Nephron progenitor cell (in vitro differentiated cells): ENCODE measurements at regions not wholly inside any gene's neighbourhood (a gene's known extent, or its start where the extent isn't known, plus 50 kb on each side); places are given as distances from the start of the nearest gene placed in this dataset.

Experiments
- DNase-seq: peaks from one replicate; pipeline ENCODE4 v3.0.0; 2021
- H3K27ac Mint-ChIP-seq: 2 replicates; pipeline ENCODE4 v1.8.0; 2021; ENCODE audit warnings: mild to moderate bottlenecking, moderate library complexity, mixed read lengths
- H3K27me3 Mint-ChIP-seq: 2 replicates; pipeline ENCODE4 v1.8.0; 2021; ENCODE audit warnings: mild to moderate bottlenecking, low read depth, mixed read lengths; ENCODE audit not compliant: poor library complexity
- H3K36me3 Mint-ChIP-seq: 2 replicates; pipeline ENCODE4 v1.8.0; 2021; ENCODE audit warnings: low read depth, mixed read lengths
- H3K4me1 Mint-ChIP-seq: 2 replicates; pipeline ENCODE4 v1.8.0; 2021; ENCODE audit warnings: mixed read lengths
- H3K4me3 Mint-ChIP-seq: 2 replicates; pipeline ENCODE4 v1.8.0; 2021; ENCODE audit warnings: mild to moderate bottlenecking, moderate library complexity, mixed read lengths
- H3K9me3 Mint-ChIP-seq: 2 replicates; pipeline ENCODE4 v1.8.0; 2021; ENCODE audit warnings: mild to moderate bottlenecking, moderate library complexity, mixed read lengths
- CTCF ChIP-seq: fragments of 200-600 bp; sonication (generic); IDR thresholded peaks from 2 replicates; pipeline ENCODE4 v1.5.0; 2021; ENCODE audit warnings: antibody characterized with exemption

- H3K36me3 Mint-ChIP-seq = no peaks in the 10 kb centered on the region
Measured at GRCh38 chr6:27688014-27688586, 215.2 kb upstream of the ZNF184 start.

GRCh38 chr6:27687154-27688013, 214.5 kb upstream of the ZNF184 start:
- Mint-ChIP-seq H3K9me3 (no peaks in the 10 kb centered on the region), H3K27me3 (peaks cover 42% of the 10 kb centered on the region), H3K4me1 (peaks cover 10% of the 10 kb centered on the region), H3K4me3 (peak overlapping the region; percentile 96), H3K27ac (peak overlapping the region; percentile 97), H3K36me3 (no peaks in the 10 kb centered on the region)
- peak; percentile 62 for TF ChIP-seq CTCF
- peak; percentile 89 for DNase-seq

More at GRCh38 chr6:27688014-27688586, 215.2 kb upstream of the ZNF184 start:
- DNase-seq = peak; percentile 86
- peaks cover 35% of the 10 kb centered on the region for H3K27me3 Mint-ChIP-seq
- peak overlapping the region; percentile 97 for H3K27ac Mint-ChIP-seq
- peak overlapping the region; percentile 96 for H3K4me3 Mint-ChIP-seq
- TF ChIP-seq CTCF = no peak
- H3K9me3 Mint-ChIP-seq = no peaks in the 10 kb centered on the region
- peaks cover 10% of the 10 kb centered on the region for H3K4me1 Mint-ChIP-seq

GRCh38 chr6:27685279-27685678, 212.4 kb upstream of the ZNF184 start:
- Mint-ChIP-seq H3K9me3 (peaks cover 11% of the 10 kb centered on the region), H3K4me3 (no peak overlapping the region), H3K4me1 (peaks cover 17% of the 10 kb centered on the region), H3K36me3 (no peaks in the 10 kb centered on the region), H3K27me3 (peaks cover 59% of the 10 kb centered on the region), H3K27ac (no peak overlapping the region)
- DNase-seq = no peak
- no peak for TF ChIP-seq CTCF

- no peaks in the 10 kb centered on the region for H3K36me3 Mint-ChIP-seq
- DNase-seq = peak; percentile 70
- H3K4me3 Mint-ChIP-seq = no peak overlapping the region
- peaks cover 11% of the 10 kb centered on the region for H3K9me3 Mint-ChIP-seq
- no peak overlapping the region for H3K27ac Mint-ChIP-seq
- TF ChIP-seq CTCF = no peak
- H3K4me1 Mint-ChIP-seq = peaks cover 25% of the 10 kb centered on the region
- H3K27me3 Mint-ChIP-seq = peaks cover 67% of the 10 kb centered on the region
Measured at GRCh38 chr6:27684264-27685211, 211.6 kb upstream of the ZNF184 start.

GRCh38 chr6:27679964-27680694, 207.2 kb upstream of the ZNF184 start:
- peaks cover 18% of the 10 kb centered on the region for H3K4me1 Mint-ChIP-seq
- H3K36me3 Mint-ChIP-seq = no peaks in the 10 kb centered on the region
- H3K9me3 Mint-ChIP-seq = peaks cover 11% of the 10 kb centered on the region
- H3K4me3 Mint-ChIP-seq = peak overlapping the region; percentile 87
- H3K27me3 Mint-ChIP-seq = peaks cover 100% of the 10 kb centered on the region
- no peak for TF ChIP-seq CTCF
- DNase-seq = peak; percentile 32
- no peak overlapping the region for H3K27ac Mint-ChIP-seq
